NCI-H1417 treated with DMSO at 0.1 percent for 48 hours (cell line): ENCODE measurements at regions not wholly inside any gene's neighbourhood (a gene's known extent, or its start where the extent isn't known, plus 50 kb on each side); places are given as distances from the start of the nearest gene placed in this dataset.
"Not testable (repeated sequence)": the region's sequence is repeated elsewhere in the genome, so short reads cannot be mapped to it uniquely, and the experiment has no call there.

Experiments used
- DNase-seq: peaks from one replicate; lab custom pipeline; 2025; lab: John Stamatoyannopoulos, UW

DNA sequence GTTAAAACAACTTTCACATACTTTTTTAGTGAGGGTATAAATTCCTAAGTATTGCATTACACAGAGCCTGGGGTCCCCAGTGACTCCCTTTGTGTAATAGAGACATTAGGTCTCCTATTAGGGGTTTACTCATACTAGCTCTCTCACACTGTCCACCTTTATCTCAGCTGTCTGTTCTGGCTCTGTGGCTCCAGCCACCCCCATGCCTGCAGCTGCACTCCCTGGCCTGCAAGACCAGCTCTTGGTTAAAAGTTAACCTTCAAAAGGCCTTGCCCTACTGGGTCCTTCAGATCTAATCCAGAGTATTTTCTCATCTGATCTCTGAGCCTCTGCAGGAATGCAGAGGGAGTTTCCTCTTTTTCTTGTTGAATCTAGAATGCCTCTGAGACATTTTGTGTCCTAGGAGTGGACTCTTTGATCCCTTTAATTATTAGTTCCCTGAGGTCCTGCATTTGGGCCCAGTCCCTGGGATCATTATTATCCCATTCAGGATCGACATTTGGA is 280.9 kb downstream of the PYDC2 start:
- DNase-seq: not testable (repeated sequence)

DNA sequence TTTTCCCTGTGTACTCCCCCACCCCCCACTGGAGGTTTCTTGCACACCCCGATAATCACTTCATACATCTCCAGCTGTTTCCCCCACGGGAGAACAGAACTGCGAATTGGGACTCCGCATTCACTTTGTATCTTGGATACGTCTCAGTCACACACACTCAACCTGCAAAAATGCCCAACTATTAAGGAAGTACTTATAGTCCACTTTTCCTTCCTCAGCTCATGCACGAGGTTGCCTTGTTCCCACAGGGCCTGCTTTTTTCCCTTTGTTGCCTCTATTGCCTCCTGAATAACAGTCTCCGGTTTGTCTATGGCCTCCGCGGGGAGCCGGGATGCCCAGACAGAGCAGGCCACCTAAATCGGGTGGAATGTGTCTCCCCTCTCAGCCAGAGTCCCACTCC is 282.3 kb downstream of the PYDC2 start:
- DNase-seq: no peak

DNA sequence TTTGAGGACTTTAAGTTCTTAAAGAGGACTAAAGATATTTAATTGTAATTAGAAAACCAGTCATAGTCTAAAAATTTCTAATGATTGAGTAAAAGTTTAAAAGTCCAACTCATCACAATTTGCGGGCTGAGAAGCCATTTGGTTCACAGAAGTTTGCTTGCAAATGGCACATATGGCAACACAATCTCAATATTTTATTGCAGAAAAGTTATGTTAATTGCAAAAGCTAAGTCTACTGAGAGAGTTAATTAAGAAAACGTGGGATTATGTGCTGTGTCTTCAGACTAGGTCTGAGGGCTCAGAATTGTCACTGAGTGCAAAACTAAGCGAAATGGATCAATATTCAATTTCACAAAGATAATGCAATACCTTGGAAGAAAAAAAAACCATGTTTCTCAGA is 289.7 kb downstream of the PYDC2 start:
- DNase-seq: no peak

DNA sequence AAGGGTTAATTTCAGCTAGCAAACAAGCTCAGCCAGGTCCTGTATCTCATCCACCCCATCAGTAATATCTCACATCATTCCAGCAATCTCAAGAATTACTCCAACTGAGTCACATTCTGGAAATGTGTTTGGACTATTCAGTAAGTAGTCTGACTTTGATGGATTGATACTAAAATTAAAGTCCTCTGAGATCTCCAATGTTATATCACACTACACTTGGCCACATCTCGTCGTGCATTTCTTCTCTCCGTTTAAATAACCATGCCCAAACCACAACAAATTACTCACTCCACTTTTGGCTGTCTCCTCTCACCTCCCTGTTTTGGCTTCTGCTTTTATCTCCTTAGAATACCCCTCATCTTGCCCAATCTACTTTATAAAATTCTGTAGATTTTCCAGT is 292.2 kb downstream of the PYDC2 start:
- DNase-seq: no peak

DNA sequence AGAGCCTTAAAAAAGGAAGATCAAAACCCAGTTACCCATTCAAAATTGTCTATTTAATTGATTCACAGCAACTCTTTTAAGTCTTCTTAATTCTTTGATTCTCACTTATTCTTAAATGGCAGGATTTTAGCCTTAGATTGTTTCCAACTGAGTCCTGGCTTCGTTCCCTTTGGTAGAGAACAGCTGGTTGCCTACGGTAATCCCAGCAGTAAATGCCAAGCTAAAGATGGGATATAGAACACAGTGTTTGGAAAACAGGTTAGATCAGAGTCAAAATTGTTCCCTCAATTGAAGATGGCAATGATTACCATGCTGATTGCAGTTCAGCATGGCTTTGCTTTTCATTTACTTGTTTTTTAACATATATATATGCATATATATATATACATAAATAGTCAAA is 300.9 kb downstream of the PYDC2 start:
- DNase-seq: no peak

DNA sequence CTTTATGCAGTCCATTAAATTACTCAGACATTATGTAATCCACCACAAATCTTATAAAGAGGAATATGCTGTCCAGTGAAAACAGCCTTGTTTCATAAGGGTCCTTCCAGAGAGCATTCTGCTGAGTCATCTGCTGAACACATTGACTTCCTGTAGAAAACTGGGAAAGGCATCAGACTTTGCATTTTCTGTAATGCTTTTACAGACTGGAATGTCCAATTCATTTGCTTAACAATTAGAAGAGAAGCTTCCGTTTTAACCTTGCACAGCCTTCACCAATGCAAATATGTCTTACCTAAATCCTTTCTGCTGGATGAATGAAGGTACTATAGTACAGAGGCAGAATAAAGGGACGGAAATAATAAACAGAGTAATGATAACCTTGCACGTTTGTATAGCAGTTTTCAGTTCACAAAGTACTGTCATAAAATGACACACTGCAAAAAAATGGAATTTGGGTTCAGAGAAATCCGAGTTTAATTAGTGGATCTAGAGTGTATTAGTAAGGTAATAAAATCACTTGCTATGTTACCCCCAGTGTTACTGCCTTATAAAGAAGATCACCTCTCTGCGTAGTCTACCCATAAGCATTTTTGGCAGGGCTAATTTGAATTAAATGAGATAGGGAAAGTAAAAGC is 301.5 kb downstream of the PYDC2 start:
- no peak for DNase-seq

DNA sequence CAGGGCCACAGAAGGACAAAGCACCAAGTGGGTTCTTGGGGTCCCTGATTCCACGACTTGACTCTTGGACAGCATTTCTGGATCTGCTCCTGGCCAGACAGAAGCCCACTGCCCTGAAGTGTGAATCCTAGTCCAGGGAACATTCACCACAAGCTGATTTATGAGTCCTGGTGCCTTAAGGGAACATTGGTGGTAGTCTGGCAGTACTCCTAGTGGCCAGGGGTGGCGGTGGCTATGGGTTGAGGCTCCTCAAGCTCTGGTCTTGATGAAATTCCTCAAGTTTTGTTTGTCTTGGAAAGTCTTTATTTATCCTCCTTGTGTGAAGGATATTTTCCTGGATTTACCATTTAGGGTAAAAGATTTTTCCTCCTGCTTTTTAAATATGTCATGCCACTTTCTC is 307.5 kb downstream of the PYDC2 start:
- DNase-seq: no peak

DNA sequence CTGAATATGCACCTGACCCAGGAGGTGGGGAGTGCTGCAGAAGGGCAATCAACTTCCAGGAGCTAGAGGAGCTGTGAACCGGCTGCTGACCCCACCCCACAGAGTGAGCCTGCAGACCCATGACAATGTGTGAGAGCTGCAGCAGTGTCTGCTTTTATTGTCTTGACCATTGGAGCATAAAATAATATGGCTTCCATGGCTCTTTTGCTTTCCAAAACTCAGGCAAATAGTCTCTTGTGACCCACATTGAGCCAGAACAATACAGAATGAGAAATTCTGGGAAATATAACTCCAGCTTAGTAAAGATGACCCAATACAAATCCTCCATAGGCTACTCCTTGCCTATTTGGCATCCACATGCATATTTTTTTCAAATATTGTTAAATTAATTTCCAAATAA is 309.6 kb downstream of the PYDC2 start:
- DNase-seq: no peak

DNA sequence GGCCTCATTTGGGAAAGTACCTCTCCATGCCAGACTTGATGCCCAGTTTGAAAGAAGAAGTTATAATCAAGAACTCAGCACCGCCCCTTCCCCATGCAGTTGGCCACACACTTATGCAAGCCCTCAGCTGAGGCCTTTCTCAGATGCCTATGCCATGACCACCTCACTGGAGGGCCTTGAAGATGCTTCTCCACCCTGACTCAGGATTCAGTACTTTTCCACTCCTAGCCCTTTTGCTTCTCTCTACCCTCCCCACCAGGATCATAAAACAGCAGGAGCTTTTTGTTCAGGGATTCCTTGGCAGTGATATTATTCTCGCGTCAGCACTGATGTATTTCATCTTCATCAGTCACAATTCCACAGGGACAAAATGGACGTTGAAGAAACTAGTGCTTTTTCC is 313.5 kb downstream of the PYDC2 start:
- no peak for DNase-seq

DNA sequence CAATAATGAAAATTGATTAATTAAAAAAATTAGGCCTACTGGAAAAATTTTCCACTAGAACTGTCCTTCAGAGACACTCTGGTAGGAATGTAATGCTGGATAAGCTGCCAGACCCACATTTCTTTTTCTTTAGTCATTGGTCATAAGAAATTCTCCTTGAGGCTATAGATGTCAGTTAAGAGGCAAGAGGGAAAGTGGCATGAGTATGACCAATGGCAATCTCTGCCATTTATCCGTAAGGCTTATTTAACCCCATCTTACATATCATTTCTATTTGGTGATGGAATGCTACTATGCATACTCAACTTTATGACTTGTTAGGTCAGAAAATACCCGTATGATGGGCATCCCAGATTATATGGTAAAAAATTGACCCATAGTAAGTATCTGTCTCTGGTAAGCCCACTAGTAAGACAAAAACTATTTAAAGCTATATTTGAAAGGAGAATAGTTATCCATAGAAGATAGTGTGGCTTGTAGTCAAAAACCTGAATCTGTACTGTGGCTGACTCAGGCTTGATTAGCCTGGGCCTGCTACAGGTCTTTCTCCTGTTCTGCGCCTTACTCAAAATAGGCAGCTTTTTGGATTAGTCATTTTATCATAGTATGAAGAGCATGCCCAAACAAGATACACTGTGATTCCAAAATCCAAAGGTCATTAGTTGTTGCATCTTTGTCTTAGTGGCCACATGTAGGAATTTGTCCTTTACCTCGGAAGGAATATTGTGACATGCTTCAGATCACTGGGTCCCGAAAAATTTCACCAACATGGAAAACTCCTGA is 314.7 kb downstream of the PYDC2 start:
- no peak for DNase-seq

DNA sequence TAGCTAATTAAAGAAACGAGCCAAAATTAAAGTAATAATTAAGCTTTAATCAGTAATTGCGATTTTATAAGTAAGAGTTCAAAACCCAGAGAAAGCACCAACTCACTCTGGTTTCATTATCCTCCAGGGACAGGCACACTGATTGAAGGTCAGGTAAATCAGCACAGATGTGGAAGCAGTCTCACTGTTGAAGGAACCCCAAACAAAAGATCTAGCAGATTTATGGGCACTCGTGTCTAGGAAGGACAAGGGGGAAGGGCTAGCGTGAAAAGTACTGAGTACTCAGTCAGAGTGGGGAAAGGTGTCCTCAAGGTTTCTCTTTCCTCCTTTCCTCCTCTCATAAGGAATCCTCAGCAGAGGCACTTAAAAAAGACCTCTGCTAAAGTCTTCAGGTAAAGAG is 320.1 kb downstream of the PYDC2 start:
- DNase-seq: no peak

DNA sequence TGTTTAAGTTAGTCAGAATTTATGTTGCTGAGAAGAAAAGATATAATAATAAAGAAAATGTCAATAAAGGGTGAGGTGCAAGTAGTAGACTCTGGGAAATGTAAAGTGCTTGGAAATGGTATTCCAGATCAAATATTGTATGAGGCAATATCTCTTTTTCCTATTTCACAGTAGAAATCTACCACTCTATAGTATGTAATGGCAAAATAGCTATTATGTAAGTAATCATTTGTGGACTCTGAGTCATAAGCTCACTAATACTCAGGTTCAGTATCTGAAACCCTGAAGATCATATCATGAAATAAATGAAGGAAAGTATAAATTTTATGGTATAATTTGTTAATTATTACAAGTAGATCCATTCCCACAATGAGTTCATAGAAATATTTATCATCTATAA is 322.1 kb downstream of the PYDC2 start:
- DNase-seq: no peak

DNA sequence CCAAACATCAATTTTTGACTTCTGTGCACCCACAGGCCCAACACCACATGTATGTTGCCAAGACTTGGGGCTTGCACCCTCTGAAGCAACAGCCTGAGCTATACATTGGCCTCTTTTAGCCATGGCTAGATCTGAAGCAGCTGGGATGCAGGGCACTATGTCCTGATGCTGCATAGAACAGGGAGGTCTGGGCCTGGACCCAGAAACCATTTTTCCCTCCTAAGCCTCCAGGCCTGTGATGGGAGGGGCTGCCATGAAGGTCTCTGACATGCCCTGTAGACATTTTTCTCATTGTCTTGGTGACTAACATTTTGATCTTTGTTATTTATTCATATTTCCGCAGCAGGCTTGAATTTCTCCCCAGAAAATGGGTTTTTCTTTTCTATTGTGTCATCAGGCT is 330.0 kb downstream of the PYDC2 start:
- DNase-seq: no peak

DNA sequence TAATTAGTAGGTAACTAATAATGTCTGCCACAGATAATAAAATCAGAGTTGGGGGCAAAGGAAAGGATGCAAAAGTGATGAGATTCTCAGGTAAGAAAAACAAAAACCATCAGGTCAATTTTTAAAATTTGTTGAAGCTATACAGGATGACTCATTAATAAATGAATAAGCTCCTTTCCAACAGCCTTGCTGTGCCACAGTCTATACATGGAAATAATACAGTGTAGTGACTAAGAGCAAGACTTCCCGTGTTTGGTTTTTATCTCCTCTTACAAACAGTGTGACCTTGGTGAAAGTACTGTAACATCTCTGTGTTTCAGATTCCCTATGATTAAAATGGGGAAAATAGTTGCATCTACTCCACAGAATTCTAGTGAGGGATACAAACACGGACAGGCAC is 331.6 kb downstream of the PYDC2 start:
- DNase-seq: no peak

DNA sequence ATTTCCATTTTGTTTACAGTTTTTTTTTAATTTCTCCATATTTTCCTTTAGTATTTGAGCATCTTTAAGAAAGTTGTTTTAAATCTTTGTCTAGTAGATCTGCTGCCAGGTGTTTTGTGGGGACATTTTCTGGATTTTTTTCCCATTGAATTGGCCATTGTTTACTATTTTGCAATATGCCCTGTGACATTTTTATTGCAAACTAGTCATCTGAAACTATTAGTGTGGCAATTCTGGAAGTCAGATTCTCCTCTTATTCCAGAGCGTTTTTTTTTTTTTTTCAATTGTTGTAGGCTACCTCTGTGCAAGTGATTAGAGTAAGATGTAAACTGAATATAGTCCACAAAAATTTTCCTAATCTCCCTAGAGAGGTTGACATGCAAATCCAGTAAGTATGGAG is 334.2 kb downstream of the PYDC2 start:
- no peak for DNase-seq

DNA sequence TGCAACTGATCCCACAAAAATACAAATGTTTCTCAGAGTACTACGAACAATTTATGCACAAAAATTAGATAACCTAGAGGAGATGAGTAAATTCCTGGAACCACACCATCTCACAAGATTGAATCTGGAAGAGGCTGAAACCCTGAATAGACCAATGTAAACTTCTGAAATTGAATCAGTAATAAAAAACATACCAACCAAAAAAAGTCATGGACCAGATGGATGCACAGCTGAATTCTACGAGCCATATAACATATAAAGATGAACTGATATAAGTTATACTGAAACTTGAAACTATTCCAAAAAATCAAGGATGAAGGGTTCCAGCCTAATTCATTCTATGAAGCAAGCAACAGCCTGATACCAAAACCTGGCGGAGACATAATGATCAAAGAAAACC is 336.3 kb downstream of the PYDC2 start:
- DNase-seq: no peak

DNA sequence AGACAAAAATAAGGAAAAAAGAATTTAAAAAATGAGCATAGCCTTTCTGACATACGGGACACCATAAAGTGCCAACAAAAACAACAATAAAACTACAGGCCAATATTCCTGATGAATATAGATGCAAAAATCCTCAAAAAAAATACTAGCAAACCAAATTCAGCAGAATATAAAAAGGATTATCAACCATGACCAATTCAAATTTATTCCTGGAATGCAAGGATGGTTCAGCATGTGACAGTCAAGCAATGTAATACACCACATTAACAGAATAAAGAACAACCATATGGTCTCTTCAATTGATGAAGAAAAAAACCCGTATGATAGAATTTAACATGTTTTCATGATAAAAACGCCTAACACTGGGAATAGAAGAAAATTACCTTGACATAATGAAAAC is 341.7 kb downstream of the PYDC2 start:
- no peak for DNase-seq

DNA sequence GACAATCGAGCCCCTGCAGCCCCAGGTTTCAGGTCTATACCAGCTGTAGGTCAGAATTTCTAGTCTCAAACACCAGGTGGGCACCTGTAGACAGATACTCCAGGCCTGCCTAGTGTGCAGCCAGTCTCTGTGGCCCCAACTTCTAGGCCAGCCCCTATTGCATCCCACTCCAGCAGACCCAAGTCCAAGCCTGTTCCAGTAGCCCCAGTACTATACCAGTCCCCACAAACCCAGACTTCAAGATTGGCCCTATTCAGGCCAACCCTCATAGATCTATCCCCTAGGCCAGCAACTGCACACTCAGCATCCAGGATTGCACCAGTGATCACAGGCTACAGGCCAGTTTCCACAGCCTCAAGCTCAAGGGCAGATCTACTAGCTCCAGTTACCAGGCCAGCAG is 344.0 kb downstream of the PYDC2 start:
- no peak for DNase-seq

DNA sequence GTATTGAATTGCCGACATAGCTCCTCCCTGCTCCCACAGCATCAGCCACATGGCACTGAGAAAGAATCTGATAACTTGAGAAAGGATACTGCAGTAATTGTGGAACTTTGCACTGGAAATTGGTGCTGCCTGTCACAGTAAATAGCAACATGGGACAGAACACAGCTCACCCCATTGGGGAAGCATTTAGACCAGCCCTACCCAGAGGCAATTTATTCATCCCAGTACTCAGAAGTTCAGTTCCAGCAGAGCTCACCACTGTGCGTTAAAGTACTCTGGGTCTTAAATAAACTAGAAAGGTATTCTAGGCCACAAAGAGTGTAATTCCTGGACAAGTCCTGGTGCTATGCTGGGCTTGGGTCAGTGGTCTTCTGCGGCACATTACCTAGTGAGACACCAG is 347.1 kb downstream of the PYDC2 start:
- no peak for DNase-seq

DNA sequence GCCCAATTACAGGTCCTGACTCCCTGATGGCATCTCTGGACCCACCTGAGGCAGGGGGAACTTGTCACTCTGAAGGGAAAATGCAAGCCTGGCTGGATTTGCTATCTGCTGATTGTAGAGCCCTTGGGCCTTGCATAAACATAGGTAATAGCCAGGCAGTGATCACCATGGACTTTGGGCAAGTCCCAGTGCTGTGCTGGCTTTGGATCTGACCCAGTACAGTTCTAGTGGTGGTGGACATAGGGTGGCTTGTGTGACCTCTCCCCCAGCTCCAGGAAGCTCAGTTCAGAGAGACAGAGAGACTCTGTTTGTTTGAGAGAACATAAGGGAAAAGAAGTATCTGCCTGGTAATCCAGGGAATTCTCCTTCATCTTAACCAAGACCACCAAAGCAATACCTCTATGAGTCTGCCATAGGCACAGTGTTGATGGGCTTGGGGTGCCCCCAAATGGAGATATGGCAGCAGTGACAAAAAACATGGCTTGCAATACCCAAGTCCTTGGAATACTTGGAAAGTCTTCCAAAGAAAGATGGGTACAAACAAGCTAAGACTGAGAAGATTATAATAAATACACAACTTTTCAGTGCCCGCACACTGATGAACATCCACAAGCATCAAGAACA is 348.5 kb downstream of the PYDC2 start:
- no peak for DNase-seq

DNA sequence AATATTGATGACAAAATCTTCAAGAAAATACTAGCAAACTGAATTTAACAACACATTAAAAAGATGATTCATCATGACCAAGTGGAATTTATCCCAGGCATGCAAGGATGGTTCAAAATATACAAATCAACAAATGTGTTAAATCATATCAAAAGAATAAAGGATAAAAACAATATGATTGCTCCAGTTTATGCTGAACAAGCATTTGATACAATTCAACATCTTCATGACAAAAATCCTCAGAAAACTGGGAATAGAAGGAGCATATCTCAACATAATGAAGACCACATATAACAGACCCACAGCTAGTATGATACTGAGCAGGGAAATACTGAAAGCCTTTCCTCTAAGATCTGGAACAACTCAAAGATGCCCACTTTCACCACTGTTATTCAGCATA is 352.3 kb downstream of the PYDC2 start:
- DNase-seq: no peak

DNA sequence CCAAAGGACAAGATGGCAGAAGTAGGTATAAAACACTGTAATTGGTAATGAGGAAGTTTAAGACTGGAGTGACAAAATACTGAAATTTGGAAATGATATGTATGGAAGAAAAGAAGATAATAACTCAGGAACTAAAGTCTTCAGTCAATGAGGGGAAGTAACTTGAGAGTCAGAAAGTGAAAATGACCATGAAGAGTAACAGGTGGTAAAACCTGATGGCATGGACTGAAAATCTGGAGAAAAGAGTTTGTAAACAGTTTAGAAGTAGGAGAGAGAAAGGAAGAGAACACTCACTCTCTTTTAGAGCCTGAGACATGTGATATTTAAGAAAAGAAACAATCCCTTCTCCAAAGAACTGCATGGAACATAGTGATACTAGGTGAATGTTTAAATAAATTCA is 387.9 kb downstream of the PYDC2 start:
- no peak for DNase-seq

DNA sequence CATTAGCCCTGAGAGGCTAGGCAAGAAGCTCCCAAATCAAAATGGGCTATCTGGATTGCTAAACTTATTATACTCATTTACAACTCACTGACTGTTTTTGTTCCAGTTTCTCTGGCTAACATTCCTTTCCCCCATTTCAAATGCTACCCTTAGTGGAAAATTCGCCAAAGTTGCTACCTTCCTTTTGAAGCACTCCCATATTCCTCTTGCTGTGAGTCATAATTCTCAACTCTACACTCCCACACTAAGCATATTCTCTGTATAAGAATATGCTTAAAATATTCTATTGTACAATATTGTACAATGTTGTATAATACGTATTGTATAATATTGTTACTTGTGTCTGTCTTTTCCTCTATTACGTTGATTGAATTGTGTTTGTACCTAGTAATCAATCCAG is 398.6 kb downstream of the PYDC2 start:
- no peak for DNase-seq
